H9 (cell line): ENCODE measurements at regions not wholly inside any gene's neighbourhood (a gene's known extent, or its start where the extent isn't known, plus 50 kb on each side); places are given as distances from the start of the nearest gene placed in this dataset.

Source experiments
- DNase-seq: peaks from one replicate; pipeline ENCODE4 v3.0.0-alpha.2; 2017
- H2AFZ ChIP-seq: one replicate; pipeline ENCODE4 v1.6.1; 2013; ENCODE audit warnings: mild to moderate bottlenecking, low read length, control low read depth, moderate library complexity
- H2AK5ac ChIP-seq: 2 replicates; pipeline ENCODE4 v1.6.1; 2013; ENCODE audit warnings: low read length, control low read depth, mixed read lengths; ENCODE audit not compliant: insufficient read length
- H2BK120ac ChIP-seq: one replicate; pipeline ENCODE4 v1.6.1; 2013; ENCODE audit warnings: low read depth, mild to moderate bottlenecking, low read length, control low read depth, inconsistent platforms; ENCODE audit not compliant: poor library complexity, severe bottlenecking
- H2BK12ac ChIP-seq: 2 replicates; pipeline ENCODE4 v1.6.1; 2013; ENCODE audit warnings: low read length, control low read depth, mixed read lengths, low read depth; ENCODE audit not compliant: insufficient read length
- H2BK15ac ChIP-seq: 2 replicates; pipeline ENCODE4 v1.6.1; 2013; ENCODE audit warnings: low read depth, low read length, control low read depth
- H2BK20ac ChIP-seq: one replicate; pipeline ENCODE4 v1.6.1; 2013; ENCODE audit warnings: low read depth, mild to moderate bottlenecking, low read length, control low read depth, inconsistent platforms; ENCODE audit not compliant: poor library complexity, severe bottlenecking
- H2BK5ac ChIP-seq: 2 replicates; pipeline ENCODE4 v1.6.1; 2013; ENCODE audit warnings: low read length, control low read depth, mixed read lengths; ENCODE audit not compliant: insufficient read length
- H3K14ac ChIP-seq: 2 replicates; pipeline ENCODE4 v1.6.1; 2013; ENCODE audit warnings: low read length, control low read depth; ENCODE audit not compliant: insufficient read depth
- H3K18ac ChIP-seq: 2 replicates; pipeline ENCODE4 v1.6.1; 2013; ENCODE audit warnings: low read depth, mild to moderate bottlenecking, mixed read lengths, low read length, control low read depth; ENCODE audit not compliant: insufficient read length
- H3K23ac ChIP-seq: 2 replicates; pipeline ENCODE4 v1.6.1; 2013; ENCODE audit warnings: low read length, control low read depth, mixed read lengths, low read depth; ENCODE audit not compliant: insufficient read length
- H3K23me2 ChIP-seq: 2 replicates; pipeline ENCODE4 v1.6.1; 2013; ENCODE audit warnings: low read depth, mild to moderate bottlenecking, mixed read lengths, low read length, control low read depth; ENCODE audit not compliant: insufficient read length, poor library complexity, severe bottlenecking
- H3K27ac ChIP-seq: 2 replicates; pipeline ENCODE4 v1.5.1; 2013; ENCODE audit warnings: low read length, control low read depth, mixed read lengths, low read depth; ENCODE audit not compliant: insufficient read length
- H3K27me3 ChIP-seq: 2 replicates; pipeline ENCODE4 v1.6.1; 2013; ENCODE audit warnings: low read length, control low read depth, inconsistent platforms; ENCODE audit not compliant: insufficient read depth
- H3K4ac ChIP-seq: 2 replicates; pipeline ENCODE4 v1.6.1; 2013; ENCODE audit warnings: low read depth, mild to moderate bottlenecking, control low read depth, inconsistent platforms, low read length, moderate library complexity
- H3K4me1 ChIP-seq: 2 replicates; pipeline ENCODE4 v1.6.1; 2013; ENCODE audit warnings: low read length, control low read depth, inconsistent platforms; ENCODE audit not compliant: insufficient read depth
- H3K4me2 ChIP-seq: 2 replicates; pipeline ENCODE4 v1.6.1; 2013; ENCODE audit warnings: low read length, control low read depth, mixed read lengths; ENCODE audit not compliant: insufficient read length, insufficient read depth
- H3K56ac ChIP-seq: 2 replicates; pipeline ENCODE4 v1.6.1; 2013; ENCODE audit warnings: low read depth, mild to moderate bottlenecking, mixed read lengths, low read length, control low read depth; ENCODE audit not compliant: insufficient read length
- H3K79me1 ChIP-seq: 2 replicates; pipeline ENCODE4 v1.6.1; 2013; ENCODE audit warnings: low read depth, mild to moderate bottlenecking, moderate library complexity, low read length, control low read depth, inconsistent platforms; ENCODE audit not compliant: insufficient read depth, poor library complexity, severe bottlenecking
- H3K79me2 ChIP-seq: 2 replicates; pipeline ENCODE4 v1.6.1; 2013; ENCODE audit warnings: low read length, control low read depth, inconsistent platforms; ENCODE audit not compliant: insufficient read depth
- H3K9ac ChIP-seq: 2 replicates; pipeline ENCODE4 v1.6.1; 2013; ENCODE audit warnings: low read length, control low read depth, mixed read lengths; ENCODE audit not compliant: insufficient read length; ENCODE audit errors: extremely low read depth
- H3K9me3 ChIP-seq: one replicate; pipeline ENCODE4 v1.6.1; 2013; ENCODE audit warnings: low read depth, low read length, inconsistent platforms; ENCODE audit not compliant: control insufficient read depth
- H3T11ph ChIP-seq: one replicate; pipeline ENCODE4 v1.6.1; 2013; ENCODE audit warnings: mild to moderate bottlenecking, low read length, control low read depth, inconsistent platforms
- H4K20me1 ChIP-seq: one replicate; pipeline ENCODE4 v1.6.1; 2013; ENCODE audit not compliant: control insufficient read depth, insufficient read length, insufficient read depth
- H4K5ac ChIP-seq: 2 replicates; pipeline ENCODE4 v1.6.1; 2013; ENCODE audit warnings: low read depth, mild to moderate bottlenecking, mixed read lengths, low read length, control low read depth; ENCODE audit not compliant: insufficient read length
- H4K8ac ChIP-seq: replicated peaks from 2 replicates; pipeline ENCODE4 v1.6.1; 2013; ENCODE audit warnings: low read length, control low read depth, mixed read lengths, low read depth; ENCODE audit not compliant: insufficient read length
- H4K91ac ChIP-seq: 2 replicates; pipeline ENCODE4 v1.6.1; 2013; ENCODE audit warnings: low read depth, mild to moderate bottlenecking, moderate library complexity, mixed read lengths, low read length, control low read depth; ENCODE audit not compliant: insufficient read length
- H3K27ac Mint-ChIP-seq, 3 experiments: 2 replicates in 2 of 3; 3 replicates in 1 of 3; pipeline ENCODE4 v1.8.0; 2020 to 2021; ENCODE audit warnings: mixed read lengths in 3 of 3, mild to moderate bottlenecking in 1 of 3, moderate library complexity in 1 of 3
- H3K27me3 Mint-ChIP-seq: 2 replicates; pipeline ENCODE4 v1.8.0; 2021; ENCODE audit warnings: low read depth, mild to moderate bottlenecking, moderate library complexity, mixed read lengths
- H3K36me3 Mint-ChIP-seq, 3 experiments: 2 replicates in 2 of 3; 3 replicates in 1 of 3; pipeline ENCODE4 v1.8.0; 2020 to 2021; ENCODE audit warnings: low read depth in 3 of 3, mixed read lengths in 3 of 3; ENCODE audit not compliant: insufficient read depth in 1 of 3
- H3K4me1 Mint-ChIP-seq, 2 experiments: 2 replicates each; pipeline ENCODE4 v1.8.0; 2020; ENCODE audit warnings: mixed read lengths in 2 of 2
- H3K4me3 Mint-ChIP-seq, 2 experiments: 2 replicates in 1 of 2; 3 replicates in 1 of 2; pipeline ENCODE4 v1.8.0; 2020 to 2021; ENCODE audit warnings: mild to moderate bottlenecking in 2 of 2, mixed read lengths in 2 of 2, moderate library complexity in 1 of 2
- H3K9me3 Mint-ChIP-seq, 2 experiments: 2 replicates in 1 of 2; 3 replicates in 1 of 2; pipeline ENCODE4 v1.8.0; 2020; ENCODE audit warnings: mild to moderate bottlenecking in 2 of 2, mixed read lengths in 2 of 2, moderate library complexity in 1 of 2
- whole genome bisulfite sequencing: extraction: QIAGEN DNeasy Blood & Tissue Kit; methylation state at CpG from one replicate; pipeline ENCODE4 v1.1.7; 2013; ENCODE audit warnings: missing lambda C conversion rate, low lambda C conversion rate, mixed read lengths; ENCODE audit not compliant: insufficient read length; ENCODE audit errors: extremely low coverage; 5-methylcytosine and 5-hydroxymethylcytosine counted together
- TF ChIP-seq, protein P1 (sequence below): fragments of 200-600 bp; sonication (generic); conservative IDR thresholded peaks from 3 replicates; pipeline ENCODE4 v1.8.0; 2021; ENCODE audit warnings: antibody characterized with exemption, mild to moderate bottlenecking

DNA sequence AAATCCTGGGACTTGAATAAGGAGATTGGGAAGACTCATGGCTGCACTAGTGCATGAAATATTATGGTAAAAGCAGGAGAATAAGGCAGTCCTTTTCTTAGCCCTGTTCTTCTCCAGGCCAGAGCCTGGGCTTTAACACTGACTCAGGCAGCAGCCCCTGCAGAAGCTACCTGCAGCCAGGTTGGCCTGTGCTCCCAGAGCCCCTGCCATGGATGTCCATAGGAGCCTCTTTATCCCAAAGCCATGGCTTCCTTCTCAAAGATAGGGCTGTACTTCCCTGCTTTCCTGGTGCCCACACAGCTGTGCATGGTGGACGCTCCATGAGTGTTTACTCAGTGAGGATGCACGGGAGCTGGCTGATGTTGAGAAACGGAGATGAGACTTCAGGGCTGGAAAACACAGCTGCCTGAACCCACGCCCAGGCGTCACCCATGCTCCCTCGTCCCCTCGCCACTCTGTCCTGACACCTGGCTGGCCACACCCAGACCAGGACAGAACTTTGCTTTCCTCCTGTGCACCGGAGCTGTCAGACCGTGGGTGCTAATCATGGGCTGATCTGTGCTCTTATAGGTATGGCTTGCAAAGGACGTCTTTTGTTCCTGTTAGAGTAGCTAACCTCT lies 135.5 kb downstream of the GLI2 start:
- no peak overlapping the region for H2AK5ac ChIP-seq
- no peaks in the 10 kb centered on the region; the same call in 1 of the 2 replicates for H3K4me1 ChIP-seq
- H4K91ac ChIP-seq, result no peak overlapping the region
- H3K4me2 ChIP-seq, result no peak overlapping the region
- no peaks in the 10 kb centered on the region; a peak in 1 of 7 replicates for H3K36me3 Mint-ChIP-seq
- H3K9me3 Mint-ChIP-seq, result no peaks in the 10 kb centered on the region
- H3K9me3 ChIP-seq, result no peaks in the 10 kb centered on the region
- no peak overlapping the region for H2BK15ac ChIP-seq
- no peaks in the 10 kb centered on the region for H3K79me1 ChIP-seq
- H3K18ac ChIP-seq, result no peak overlapping the region
- H3K4ac ChIP-seq, result no peak overlapping the region
- DNase-seq, result no peak
- H3K23ac ChIP-seq, result no peak overlapping the region
- WGBS, result no CpG with 5 or more reads among the region's 10 CpGs
- no peak overlapping the region for H4K8ac ChIP-seq
- H3K27me3 ChIP-seq, result no peaks in the 10 kb centered on the region
- H3K27ac Mint-ChIP-seq, result no peak overlapping the region
- H2AFZ ChIP-seq, result no peak overlapping the region
- no peak overlapping the region for H3K9ac ChIP-seq
- no peaks in the 10 kb centered on the region for H4K20me1 ChIP-seq
- no peak overlapping the region for H2BK120ac ChIP-seq
- H3K14ac ChIP-seq, result no peak overlapping the region
- peaks cover 3% of the 10 kb centered on the region for H3K27me3 Mint-ChIP-seq
- H3T11ph ChIP-seq, result no peak overlapping the region
- H4K5ac ChIP-seq, result no peak overlapping the region
- H2BK20ac ChIP-seq, result no peak overlapping the region
- no peaks in the 10 kb centered on the region; the same call in 1 of the 2 replicates for H3K79me2 ChIP-seq
- peaks cover 54 to 63% of the 10 kb centered on the region in 2 experiments for H3K4me1 Mint-ChIP-seq
- no peak overlapping the region for H3K56ac ChIP-seq
- H2BK12ac ChIP-seq, result no peak overlapping the region
- H3K27ac ChIP-seq, result no peak overlapping the region
- peaks cover 2% of the 10 kb centered on the region for H3K23me2 ChIP-seq
- TF ChIP-seq, protein P1, sequence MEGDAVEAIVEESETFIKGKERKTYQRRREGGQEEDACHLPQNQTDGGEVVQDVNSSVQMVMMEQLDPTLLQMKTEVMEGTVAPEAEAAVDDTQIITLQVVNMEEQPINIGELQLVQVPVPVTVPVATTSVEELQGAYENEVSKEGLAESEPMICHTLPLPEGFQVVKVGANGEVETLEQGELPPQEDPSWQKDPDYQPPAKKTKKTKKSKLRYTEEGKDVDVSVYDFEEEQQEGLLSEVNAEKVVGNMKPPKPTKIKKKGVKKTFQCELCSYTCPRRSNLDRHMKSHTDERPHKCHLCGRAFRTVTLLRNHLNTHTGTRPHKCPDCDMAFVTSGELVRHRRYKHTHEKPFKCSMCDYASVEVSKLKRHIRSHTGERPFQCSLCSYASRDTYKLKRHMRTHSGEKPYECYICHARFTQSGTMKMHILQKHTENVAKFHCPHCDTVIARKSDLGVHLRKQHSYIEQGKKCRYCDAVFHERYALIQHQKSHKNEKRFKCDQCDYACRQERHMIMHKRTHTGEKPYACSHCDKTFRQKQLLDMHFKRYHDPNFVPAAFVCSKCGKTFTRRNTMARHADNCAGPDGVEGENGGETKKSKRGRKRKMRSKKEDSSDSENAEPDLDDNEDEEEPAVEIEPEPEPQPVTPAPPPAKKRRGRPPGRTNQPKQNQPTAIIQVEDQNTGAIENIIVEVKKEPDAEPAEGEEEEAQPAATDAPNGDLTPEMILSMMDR, result no peak
- no peak overlapping the region for H3K4me3 Mint-ChIP-seq
- H2BK5ac ChIP-seq, result no peak overlapping the region
